ENCODE measurements at regions not wholly inside any gene's neighbourhood (a gene's known extent, or its start where the extent isn't known, plus 50 kb on each side); places are given as distances from the start of the nearest gene placed in this dataset.

- TF ChIP-seq CTCF (IDR thresholded peaks at IDR 0.05; ENCODE audit: poor library complexity, severe bottlenecking) (no peak), EZH2 (IDR thresholded peaks at IDR 0.05; ENCODE audit: borderline replicate concordance, insufficient read depth, low read length, poor library complexity, severe bottlenecking) (no peak), REST (IDR thresholded peaks at IDR 0.05; ENCODE audit: borderline replicate concordance) (no peak), MXI1 (conservative IDR thresholded peaks at IDR 0.05; ENCODE audit: poor library complexity, severe bottlenecking) (no peak), RAD21 (conservative IDR thresholded peaks at IDR 0.05) (no peak), POLR2AphosphoS5 (IDR thresholded peaks at IDR 0.05) (no peak), TAF1 (IDR thresholded peaks at IDR 0.05; ENCODE audit: low read depth) (no peak)
Observed at GRCh38 chr16:75916451-75916850, 190.2 kb upstream of the CPHXL start.

All from neural cell (in vitro differentiated cells).